ENCODE measurements at regions not wholly inside any gene's neighbourhood (a gene's known extent, or its start where the extent isn't known, plus 50 kb on each side); places are given as distances from the start of the nearest gene placed in this dataset.

- Histone ChIP-seq H3K4me1 (ENCODE audit: insufficient read depth, low read length) (no peaks in the 10 kb centered on the region), H3K36me3 (ENCODE audit: insufficient read depth, low read length) (no peaks in the 10 kb centered on the region), H3K27me3 (ENCODE audit: control insufficient read depth in 1 of 2, insufficient read depth in 2 of 2, low read length in 2 of 2) (no peaks in the 10 kb centered on the region), H3K9me3 (ENCODE audit: low read length) (no peaks in the 10 kb centered on the region), H3K4me3 (ENCODE audit: low read depth in 1 of 2, low read length in 2 of 2) (no peak overlapping the region), H3K9ac (ENCODE audit: low read length) (no peak overlapping the region), H3K27ac (ENCODE audit: low read depth, low read length) (no peak overlapping the region)
Observed at GRCh38 chr4:32226733-32227132, 1506.6 kb downstream of the PCDH7 start.

- Histone ChIP-seq H3K27ac (ENCODE audit: low read depth, low read length) (no peak overlapping the region), H3K4me1 (ENCODE audit: insufficient read depth, low read length) (no peaks in the 10 kb centered on the region), H3K27me3 (ENCODE audit: control insufficient read depth in 1 of 2, insufficient read depth in 2 of 2, low read length in 2 of 2) (no peaks in the 10 kb centered on the region), H3K9ac (ENCODE audit: low read length) (no peak overlapping the region), H3K9me3 (ENCODE audit: low read length) (no peaks in the 10 kb centered on the region), H3K36me3 (ENCODE audit: insufficient read depth, low read length) (no peaks in the 10 kb centered on the region), H3K4me3 (ENCODE audit: low read depth in 1 of 2, low read length in 2 of 2) (no peak overlapping the region)
Observed at GRCh38 chr4:32243926-32244325, 1523.8 kb downstream of the PCDH7 start.

GRCh38 chr4:32249040-32249439 is 1528.9 kb downstream of the PCDH7 start:
- H3K9me3 ChIP-seq (ENCODE audit: low read length): no peaks in the 10 kb centered on the region
- H3K27me3 ChIP-seq (ENCODE audit: control insufficient read depth in 1 of 2, insufficient read depth in 2 of 2, low read length in 2 of 2): no peaks in the 10 kb centered on the region
- no peak overlapping the region for H3K9ac ChIP-seq (ENCODE audit: low read length)
- no peak overlapping the region for H3K27ac ChIP-seq (ENCODE audit: low read depth, low read length)
- no peak overlapping the region for H3K4me3 ChIP-seq (ENCODE audit: low read depth in 1 of 2, low read length in 2 of 2)
- no peaks in the 10 kb centered on the region for H3K36me3 ChIP-seq (ENCODE audit: insufficient read depth, low read length)
- no peaks in the 10 kb centered on the region for H3K4me1 ChIP-seq (ENCODE audit: insufficient read depth, low read length)

- Histone ChIP-seq H3K9ac (ENCODE audit: low read length) (no peak overlapping the region), H3K4me3 (ENCODE audit: low read depth in 1 of 2, low read length in 2 of 2) (no peak overlapping the region), H3K27me3 (ENCODE audit: control insufficient read depth in 1 of 2, insufficient read depth in 2 of 2, low read length in 2 of 2) (no peaks in the 10 kb centered on the region), H3K9me3 (ENCODE audit: low read length) (no peaks in the 10 kb centered on the region), H3K4me1 (ENCODE audit: insufficient read depth, low read length) (no peaks in the 10 kb centered on the region), H3K27ac (ENCODE audit: low read depth, low read length) (no peak overlapping the region), H3K36me3 (ENCODE audit: insufficient read depth, low read length) (no peaks in the 10 kb centered on the region)
Observed at GRCh38 chr4:32251126-32251525, 1531.0 kb downstream of the PCDH7 start.

GRCh38 chr4:32251926-32252325 is 1531.8 kb downstream of the PCDH7 start:
- Histone ChIP-seq H3K27me3 (ENCODE audit: control insufficient read depth in 1 of 2, insufficient read depth in 2 of 2, low read length in 2 of 2) (no peaks in the 10 kb centered on the region), H3K27ac (ENCODE audit: low read depth, low read length) (no peak overlapping the region), H3K4me1 (ENCODE audit: insufficient read depth, low read length) (no peaks in the 10 kb centered on the region), H3K36me3 (ENCODE audit: insufficient read depth, low read length) (no peaks in the 10 kb centered on the region), H3K9ac (ENCODE audit: low read length) (no peak overlapping the region), H3K4me3 (ENCODE audit: low read depth in 1 of 2, low read length in 2 of 2) (no peak overlapping the region), H3K9me3 (ENCODE audit: low read length) (no peaks in the 10 kb centered on the region)

- no peak overlapping the region for H3K9ac ChIP-seq (ENCODE audit: low read length)
- no peaks in the 10 kb centered on the region for H3K9me3 ChIP-seq (ENCODE audit: low read length)
- no peaks in the 10 kb centered on the region for H3K27me3 ChIP-seq (ENCODE audit: control insufficient read depth in 1 of 2, insufficient read depth in 2 of 2, low read length in 2 of 2)
- no peak overlapping the region for H3K4me3 ChIP-seq (ENCODE audit: low read depth in 1 of 2, low read length in 2 of 2)
- no peaks in the 10 kb centered on the region for H3K36me3 ChIP-seq (ENCODE audit: insufficient read depth, low read length)
- H3K27ac ChIP-seq (ENCODE audit: low read depth, low read length): no peak overlapping the region
- no peaks in the 10 kb centered on the region for H3K4me1 ChIP-seq (ENCODE audit: insufficient read depth, low read length)
Observed at GRCh38 chr4:32254216-32254615, 1534.0 kb downstream of the PCDH7 start.

- Histone ChIP-seq H3K36me3 (ENCODE audit: insufficient read depth, low read length) (no peaks in the 10 kb centered on the region), H3K4me3 (ENCODE audit: low read depth in 1 of 2, low read length in 2 of 2) (no peak overlapping the region), H3K9me3 (ENCODE audit: low read length) (no peaks in the 10 kb centered on the region), H3K27ac (ENCODE audit: low read depth, low read length) (no peak overlapping the region), H3K27me3 (ENCODE audit: control insufficient read depth in 1 of 2, insufficient read depth in 2 of 2, low read length in 2 of 2) (no peaks in the 10 kb centered on the region), H3K9ac (ENCODE audit: low read length) (no peak overlapping the region), H3K4me1 (ENCODE audit: insufficient read depth, low read length) (no peaks in the 10 kb centered on the region)
Observed at GRCh38 chr4:32258986-32259385, 1538.8 kb downstream of the PCDH7 start.

GRCh38 chr4:32261196-32261595 is 1541.0 kb downstream of the PCDH7 start:
- Histone ChIP-seq H3K27me3 (ENCODE audit: control insufficient read depth in 1 of 2, insufficient read depth in 2 of 2, low read length in 2 of 2) (no peaks in the 10 kb centered on the region), H3K4me3 (ENCODE audit: low read depth in 1 of 2, low read length in 2 of 2) (no peak overlapping the region), H3K36me3 (ENCODE audit: insufficient read depth, low read length) (no peaks in the 10 kb centered on the region), H3K9me3 (ENCODE audit: low read length) (no peaks in the 10 kb centered on the region), H3K9ac (ENCODE audit: low read length) (no peak overlapping the region), H3K4me1 (ENCODE audit: insufficient read depth, low read length) (no peaks in the 10 kb centered on the region), H3K27ac (ENCODE audit: low read depth, low read length) (no peak overlapping the region)

- H3K9me3 ChIP-seq (ENCODE audit: low read length): no peaks in the 10 kb centered on the region
- H3K27me3 ChIP-seq (ENCODE audit: control insufficient read depth in 1 of 2, insufficient read depth in 2 of 2, low read length in 2 of 2): no peaks in the 10 kb centered on the region
- no peaks in the 10 kb centered on the region for H3K36me3 ChIP-seq (ENCODE audit: insufficient read depth, low read length)
- H3K9ac ChIP-seq (ENCODE audit: low read length): no peak overlapping the region
- no peak overlapping the region for H3K27ac ChIP-seq (ENCODE audit: low read depth, low read length)
- no peaks in the 10 kb centered on the region for H3K4me1 ChIP-seq (ENCODE audit: insufficient read depth, low read length)
- H3K4me3 ChIP-seq (ENCODE audit: low read depth in 1 of 2, low read length in 2 of 2): no peak overlapping the region
Observed at GRCh38 chr4:32268863-32269262, 1548.7 kb downstream of the PCDH7 start.

GRCh38 chr4:32290102-32290501 is 1569.9 kb downstream of the PCDH7 start:
- no peak overlapping the region for H3K27ac ChIP-seq (ENCODE audit: low read depth, low read length)
- H3K27me3 ChIP-seq (ENCODE audit: control insufficient read depth in 1 of 2, insufficient read depth in 2 of 2, low read length in 2 of 2): no peaks in the 10 kb centered on the region
- H3K9me3 ChIP-seq (ENCODE audit: low read length): no peaks in the 10 kb centered on the region
- H3K9ac ChIP-seq (ENCODE audit: low read length): no peak overlapping the region
- no peak overlapping the region for H3K4me3 ChIP-seq (ENCODE audit: low read depth in 1 of 2, low read length in 2 of 2)
- no peaks in the 10 kb centered on the region for H3K4me1 ChIP-seq (ENCODE audit: insufficient read depth, low read length)
- H3K36me3 ChIP-seq (ENCODE audit: insufficient read depth, low read length): no peaks in the 10 kb centered on the region

GRCh38 chr4:32318926-32319325 is 1598.8 kb downstream of the PCDH7 start:
- Histone ChIP-seq H3K4me1 (ENCODE audit: insufficient read depth, low read length) (no peaks in the 10 kb centered on the region), H3K36me3 (ENCODE audit: insufficient read depth, low read length) (no peaks in the 10 kb centered on the region), H3K27ac (ENCODE audit: low read depth, low read length) (no peak overlapping the region), H3K9me3 (ENCODE audit: low read length) (no peaks in the 10 kb centered on the region), H3K9ac (ENCODE audit: low read length) (no peak overlapping the region), H3K27me3 (ENCODE audit: control insufficient read depth in 1 of 2, insufficient read depth in 2 of 2, low read length in 2 of 2) (no peaks in the 10 kb centered on the region), H3K4me3 (ENCODE audit: low read depth in 1 of 2, low read length in 2 of 2) (no peak overlapping the region)

- Histone ChIP-seq H3K27ac (ENCODE audit: low read depth, low read length) (no peak overlapping the region), H3K4me3 (ENCODE audit: low read depth in 1 of 2, low read length in 2 of 2) (no peak overlapping the region), H3K4me1 (ENCODE audit: insufficient read depth, low read length) (no peaks in the 10 kb centered on the region), H3K36me3 (ENCODE audit: insufficient read depth, low read length) (no peaks in the 10 kb centered on the region), H3K27me3 (ENCODE audit: control insufficient read depth in 1 of 2, insufficient read depth in 2 of 2, low read length in 2 of 2) (no peaks in the 10 kb centered on the region), H3K9me3 (ENCODE audit: low read length) (no peaks in the 10 kb centered on the region), H3K9ac (ENCODE audit: low read length) (no peak overlapping the region)
Observed at GRCh38 chr4:32321421-32321820, 1601.3 kb downstream of the PCDH7 start.
